ENCODE measurements at regions not wholly inside any gene's neighbourhood (a gene's known extent, or its start where the extent isn't known, plus 50 kb on each side); places are given as distances from the start of the nearest gene placed in this dataset.

- DNase-seq (ENCODE audit: low spot score in 2 of 2) (no peak), FAIRE-seq (no peak)
Observed at GRCh38 chr10:107496594-107496993, 332.1 kb upstream of the SORCS1 start.

DNA sequence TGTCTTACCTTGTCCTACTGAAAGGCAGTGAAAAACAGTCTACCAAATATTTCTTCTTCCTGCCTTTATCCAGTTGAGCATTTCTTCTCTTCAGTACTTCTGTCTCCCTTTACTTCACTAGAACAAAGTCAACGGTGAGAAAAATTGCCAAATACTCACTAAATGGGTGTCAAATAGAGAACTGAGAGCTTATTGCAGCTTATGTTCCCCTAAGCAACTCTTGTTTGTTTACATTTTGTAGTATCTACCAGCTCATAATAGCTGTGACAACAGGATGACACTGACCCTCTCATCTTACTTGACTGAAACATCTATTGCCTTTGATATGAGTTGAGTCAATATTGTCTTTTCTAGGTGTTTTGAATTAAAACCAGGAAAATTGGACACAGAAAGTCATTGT, 327.9 kb upstream of the SORCS1 start:
- FAIRE-seq (no peak), DNase-seq (ENCODE audit: low spot score in 2 of 2) (no peak)

DNA sequence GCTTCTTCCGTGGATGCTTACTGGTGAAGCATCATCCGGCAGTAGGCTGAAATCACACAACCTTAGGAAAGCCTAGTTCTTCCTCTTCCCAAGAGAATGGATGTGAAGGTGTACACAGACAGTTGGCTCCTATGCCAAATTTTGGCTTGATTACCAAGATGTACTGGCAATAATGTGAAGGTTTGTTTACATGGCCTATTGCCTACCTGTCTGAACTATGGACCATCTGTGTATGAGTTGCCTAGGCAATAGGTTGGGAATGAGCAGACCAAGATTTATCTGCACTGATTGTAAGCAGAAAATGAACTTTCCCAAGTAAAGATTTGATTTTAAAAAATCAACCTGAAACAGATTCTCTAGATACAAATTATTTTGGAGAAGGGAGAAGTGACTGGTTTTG, 325.9 kb upstream of the SORCS1 start:
- DNase-seq (ENCODE audit: low spot score in 2 of 2) (no peak), FAIRE-seq (no peak)

DNA sequence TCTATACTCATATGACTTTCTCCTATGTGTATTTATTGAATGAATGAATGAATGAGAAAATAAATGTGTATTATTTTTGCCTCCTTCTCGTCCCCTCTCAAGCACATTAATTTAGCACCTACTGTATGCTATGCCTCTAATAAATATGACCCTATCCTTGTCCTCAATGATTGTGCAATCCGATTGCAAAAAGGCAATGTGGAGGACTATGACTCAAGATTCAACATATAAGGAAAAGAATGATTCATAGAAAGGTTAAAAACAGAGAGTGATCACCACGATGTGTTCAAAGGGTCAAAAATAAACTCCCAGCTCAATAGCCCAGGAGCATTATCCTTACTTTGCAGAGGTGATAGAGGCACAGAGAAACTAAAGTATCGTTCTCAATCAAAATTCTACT, 322.8 kb upstream of the SORCS1 start:
- no peak for FAIRE-seq
- DNase-seq (ENCODE audit: low spot score in 2 of 2), result no peak

DNA sequence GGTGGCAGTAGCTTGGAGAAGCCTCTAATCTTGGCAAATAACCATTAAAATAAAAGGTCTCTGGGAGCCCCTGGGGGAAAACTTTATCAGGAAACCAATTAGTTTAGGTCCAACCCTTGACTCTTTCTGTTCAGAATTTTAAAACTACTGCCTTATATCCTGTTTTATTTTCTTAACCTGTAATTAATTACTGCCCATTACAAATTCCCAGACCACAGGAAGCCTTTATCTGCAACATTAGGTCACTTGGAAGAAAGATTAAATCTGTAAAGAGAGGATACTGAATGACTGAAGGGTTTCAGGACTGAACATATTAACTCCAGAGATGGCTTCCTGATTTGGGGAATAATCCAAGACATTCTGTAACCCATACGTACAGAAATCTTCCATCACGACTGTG, 320.5 kb upstream of the SORCS1 start:
- FAIRE-seq (no peak), DNase-seq (ENCODE audit: low spot score in 2 of 2) (no peak)

GRCh38 chr10:107481881-107482280, 317.4 kb upstream of the SORCS1 start:
- DNase-seq (ENCODE audit: low spot score in 2 of 2) (no peak), FAIRE-seq (no peak)

DNA sequence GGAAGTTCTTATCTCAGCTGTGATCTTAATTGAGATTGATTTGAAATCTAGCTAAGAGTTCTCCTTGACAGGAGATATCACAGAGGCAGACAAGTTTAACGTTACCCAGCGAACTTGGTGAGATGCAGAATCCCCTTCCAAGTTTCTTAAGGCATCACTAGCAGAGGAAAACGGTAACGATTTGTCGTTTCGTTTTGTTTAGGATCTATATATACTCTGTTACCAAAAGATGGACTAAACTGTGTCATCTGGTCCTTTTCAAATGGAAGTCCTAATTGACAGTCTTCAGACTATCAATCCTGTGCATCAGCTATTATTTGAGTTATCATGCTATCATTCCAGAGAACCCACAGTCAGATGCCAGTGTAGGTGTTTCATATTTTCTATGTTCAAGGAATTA, 316.7 kb upstream of the SORCS1 start:
- DNase-seq (ENCODE audit: low spot score in 2 of 2) (no peak), FAIRE-seq (no peak)

DNA sequence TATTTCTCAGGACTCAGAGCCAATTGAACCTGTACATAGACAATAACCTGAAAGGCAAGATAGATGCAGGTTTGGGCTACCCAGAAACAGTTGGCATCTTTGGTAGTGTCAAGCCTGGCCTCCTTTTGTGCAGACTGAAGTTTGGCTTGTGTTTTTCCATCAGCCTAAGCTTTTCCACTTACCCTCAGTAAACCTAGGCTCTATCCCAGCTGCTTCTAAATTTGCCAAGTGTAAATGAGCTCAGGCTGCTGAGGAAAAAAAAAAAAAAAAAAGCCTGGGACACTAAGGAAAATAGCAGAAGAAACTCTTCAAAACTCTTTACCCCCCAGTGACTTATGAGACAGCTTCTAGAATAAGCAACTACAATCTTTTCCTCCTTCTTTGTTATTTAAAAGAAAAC, 316.3 kb upstream of the SORCS1 start:
- no peak for DNase-seq (ENCODE audit: low spot score in 2 of 2)
- FAIRE-seq, result no peak

DNA sequence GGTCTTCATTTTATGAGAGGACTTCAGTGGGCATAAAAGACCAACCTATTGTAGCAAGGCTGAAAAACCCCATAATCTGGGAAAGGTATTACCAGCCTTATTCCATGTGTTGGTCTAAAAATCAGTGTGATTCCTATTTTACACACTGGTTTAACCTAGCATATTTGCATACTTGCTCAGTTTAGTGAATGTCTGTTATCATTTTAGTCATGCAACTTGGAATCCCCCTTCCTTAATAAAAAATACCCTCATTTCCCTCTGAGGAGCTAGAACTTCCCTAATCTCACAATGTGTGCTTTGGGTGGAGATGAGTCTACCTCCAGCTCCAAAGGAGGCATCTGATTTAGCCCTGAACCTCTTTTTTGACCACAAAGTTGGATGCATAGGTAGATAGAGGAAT, 312.8 kb upstream of the SORCS1 start:
- FAIRE-seq, result no peak
- DNase-seq (ENCODE audit: low spot score in 2 of 2), result no peak

GRCh38 chr10:107476408-107476807, 311.9 kb upstream of the SORCS1 start:
- FAIRE-seq (no peak), DNase-seq (ENCODE audit: low spot score in 2 of 2) (no peak)

- DNase-seq (ENCODE audit: low spot score in 2 of 2) (no peak), FAIRE-seq (no peak)
Observed at GRCh38 chr10:107474650-107475049, 310.1 kb upstream of the SORCS1 start.

DNA sequence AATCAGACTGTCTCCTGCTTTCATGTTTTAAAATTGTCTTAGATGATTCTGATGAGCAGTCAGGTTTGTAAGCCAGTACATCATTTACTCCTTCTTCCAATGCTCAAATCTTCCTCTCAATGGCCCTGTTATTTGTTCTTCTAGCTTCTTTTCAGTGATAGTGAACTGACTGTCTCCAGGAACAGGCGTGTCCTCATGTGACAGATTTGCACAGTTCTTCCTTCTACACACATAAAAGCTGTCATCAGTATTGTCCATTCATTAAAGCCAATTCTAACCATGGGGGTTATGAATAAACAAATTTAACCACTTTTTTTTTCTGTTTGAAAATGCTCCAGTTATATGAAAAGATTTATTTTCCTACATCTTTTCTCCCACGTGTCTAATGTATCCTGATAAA, 308.7 kb upstream of the SORCS1 start:
- no peak for DNase-seq (ENCODE audit: low spot score in 2 of 2)

DNA sequence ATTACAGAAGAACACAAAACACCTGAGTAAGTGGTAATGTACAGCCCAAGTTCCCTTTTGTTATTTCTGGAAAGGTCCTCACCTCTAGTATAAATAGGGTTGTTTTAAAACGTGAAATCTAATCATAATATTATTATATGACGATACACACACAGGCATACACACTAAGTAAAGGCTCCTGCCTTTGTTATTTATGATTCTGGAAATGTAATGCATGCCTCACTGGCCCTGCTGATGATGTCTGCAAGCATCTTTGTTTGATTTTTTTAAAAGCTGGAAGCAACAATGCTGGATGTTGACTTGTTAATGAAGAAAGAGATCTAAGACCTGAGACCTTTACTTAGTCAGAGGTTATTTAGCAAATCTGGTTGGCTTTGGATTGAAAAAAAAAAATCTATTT, 307.4 kb upstream of the SORCS1 start:
- FAIRE-seq, result no peak
- DNase-seq (ENCODE audit: low spot score in 2 of 2), result no peak

More for the DNA sequence above, 308.7 kb upstream of the SORCS1 start:
- no peak for FAIRE-seq

GRCh38 chr10:107453561-107453960, 289.1 kb upstream of the SORCS1 start:
- no peak for FAIRE-seq
- no peak for DNase-seq (ENCODE audit: low spot score in 2 of 2)

GRCh38 chr10:107451047-107451446, 286.5 kb upstream of the SORCS1 start:
- FAIRE-seq (no peak), DNase-seq (ENCODE audit: low spot score in 2 of 2) (no peak)

DNA sequence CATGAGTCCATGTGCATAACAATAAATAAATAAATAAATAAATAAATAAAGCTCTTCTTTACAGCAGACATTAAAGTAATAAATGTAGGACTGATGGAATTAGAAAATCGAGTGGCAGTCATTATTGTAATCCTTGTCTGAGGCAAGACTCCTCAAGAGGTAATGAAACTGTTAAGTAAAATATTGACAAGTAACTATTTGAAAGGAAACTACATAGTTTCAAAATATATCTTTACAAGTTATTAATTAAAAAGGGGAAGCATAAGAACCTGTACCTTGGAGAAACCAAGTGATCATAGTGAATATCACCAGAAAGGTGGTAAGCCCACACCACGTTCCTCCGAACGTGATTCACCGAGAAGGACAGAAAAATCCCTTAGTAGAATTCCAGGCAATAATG, 285.6 kb upstream of the SORCS1 start:
- no peak for FAIRE-seq

GRCh38 chr10:107444443-107444842, 279.9 kb upstream of the SORCS1 start:
- FAIRE-seq (no peak), DNase-seq (ENCODE audit: low spot score in 2 of 2) (no peak)

More for the DNA sequence above, 285.6 kb upstream of the SORCS1 start:
- no peak for DNase-seq (ENCODE audit: low spot score in 2 of 2)

DNA sequence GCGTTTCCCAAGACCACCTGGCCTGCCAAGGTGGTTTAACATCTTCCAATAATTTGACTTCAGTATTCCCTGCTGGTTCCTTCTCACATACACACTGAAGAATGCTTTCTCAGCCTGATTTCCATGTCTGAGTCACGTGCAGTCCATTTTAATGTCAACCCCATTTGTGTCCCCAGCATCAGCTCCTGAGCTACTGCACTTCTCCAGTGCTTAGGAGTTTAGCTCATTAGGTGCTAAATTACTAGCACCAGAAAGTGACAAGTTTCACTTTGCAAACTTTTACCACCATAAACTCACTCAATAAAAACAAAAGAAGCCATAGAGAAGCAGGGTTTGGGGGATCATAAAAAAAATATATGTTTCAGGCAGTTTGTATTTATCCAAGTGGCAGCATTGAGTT, 279.3 kb upstream of the SORCS1 start:
- FAIRE-seq (no peak), DNase-seq (ENCODE audit: low spot score in 2 of 2) (no peak)

GRCh38 chr10:107443326-107443725, 278.8 kb upstream of the SORCS1 start:
- DNase-seq (ENCODE audit: low spot score in 2 of 2), result no peak
- FAIRE-seq, result no peak

DNA sequence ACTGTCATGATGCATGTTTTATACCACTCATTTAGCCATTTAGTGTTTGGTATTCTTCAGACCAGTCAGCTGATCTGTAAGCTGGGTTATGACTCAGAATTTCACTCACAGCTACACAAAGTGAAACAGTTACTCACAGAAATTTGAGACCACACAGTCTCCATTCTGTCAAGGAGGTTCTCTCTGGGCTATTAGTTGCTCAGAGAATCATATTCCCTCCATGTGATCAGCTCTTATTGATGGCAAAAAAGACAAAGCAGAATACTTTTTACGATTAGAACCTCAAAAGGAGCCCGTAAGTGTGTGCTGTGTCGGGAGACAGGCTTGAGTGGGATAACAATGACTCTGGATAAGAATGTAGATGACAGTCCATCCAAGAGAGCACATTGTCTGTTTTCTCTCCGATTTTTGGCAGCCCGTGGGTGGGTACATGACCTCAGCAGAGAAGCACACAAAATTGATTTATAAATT, 277.6 kb upstream of the SORCS1 start:
- no peak for DNase-seq (ENCODE audit: low spot score in 2 of 2)
- FAIRE-seq, result no peak

DNA sequence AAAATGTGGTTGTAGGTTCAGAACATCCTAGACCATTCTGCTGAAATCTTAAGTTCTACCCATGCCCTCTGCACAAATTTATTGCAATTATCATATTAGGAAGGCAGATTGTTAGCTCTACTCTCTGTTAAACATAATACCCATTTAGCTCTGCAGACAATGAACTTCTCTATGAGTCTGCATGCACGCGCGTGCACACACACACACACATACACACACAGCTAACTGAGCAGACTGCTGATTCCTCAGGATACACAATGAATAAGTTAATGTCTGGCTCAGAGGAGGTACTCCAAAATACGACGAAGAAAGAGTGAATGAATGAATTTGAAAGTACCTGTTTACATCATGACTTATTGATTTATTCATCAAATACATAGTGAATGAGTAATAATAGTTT, 276.2 kb upstream of the SORCS1 start:
- FAIRE-seq, result no peak
- no peak for DNase-seq (ENCODE audit: low spot score in 2 of 2)

DNA sequence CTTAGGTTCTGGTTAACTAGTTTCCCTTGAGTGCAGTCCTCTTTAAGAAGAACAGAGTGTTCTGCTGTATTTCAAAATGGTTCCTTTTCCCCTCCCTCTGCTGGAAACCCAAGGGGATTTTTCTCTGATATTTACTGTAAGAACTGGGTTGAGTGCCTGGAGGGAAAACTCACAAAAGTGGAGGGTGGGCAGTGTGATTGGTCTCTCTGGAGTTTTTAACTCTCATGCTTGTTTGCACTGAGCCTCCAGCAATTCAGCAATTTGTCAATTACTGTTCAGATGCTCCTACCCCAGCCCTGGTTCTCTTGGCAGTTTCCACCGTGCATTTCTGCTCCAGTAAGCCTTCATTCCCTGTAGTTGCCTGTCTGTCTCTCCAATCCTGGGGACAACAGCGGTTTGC, 273.4 kb upstream of the SORCS1 start:
- no peak for FAIRE-seq
- DNase-seq (ENCODE audit: low spot score in 2 of 2), result no peak

DNA sequence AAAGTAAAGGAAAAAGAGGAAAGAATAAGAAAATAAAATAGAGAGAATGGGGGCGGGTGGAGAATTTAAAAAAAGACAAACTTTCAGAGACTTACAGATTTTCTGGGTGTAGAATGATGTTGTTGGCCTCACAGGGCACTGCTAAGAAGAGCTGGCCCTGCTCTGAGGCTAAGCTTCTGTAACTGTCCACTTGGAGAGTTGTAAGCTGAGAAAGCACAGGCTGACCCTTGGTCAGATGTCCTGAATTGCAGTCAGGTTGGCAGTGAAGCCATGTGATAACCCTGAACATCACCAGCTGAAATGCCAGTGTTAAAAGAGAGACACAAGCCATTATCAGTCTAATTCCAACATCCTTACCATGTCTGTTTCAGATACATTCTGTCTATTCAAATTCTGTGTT, 272.1 kb upstream of the SORCS1 start:
- DNase-seq (ENCODE audit: low spot score in 2 of 2) (no peak), FAIRE-seq (no peak)

DNA sequence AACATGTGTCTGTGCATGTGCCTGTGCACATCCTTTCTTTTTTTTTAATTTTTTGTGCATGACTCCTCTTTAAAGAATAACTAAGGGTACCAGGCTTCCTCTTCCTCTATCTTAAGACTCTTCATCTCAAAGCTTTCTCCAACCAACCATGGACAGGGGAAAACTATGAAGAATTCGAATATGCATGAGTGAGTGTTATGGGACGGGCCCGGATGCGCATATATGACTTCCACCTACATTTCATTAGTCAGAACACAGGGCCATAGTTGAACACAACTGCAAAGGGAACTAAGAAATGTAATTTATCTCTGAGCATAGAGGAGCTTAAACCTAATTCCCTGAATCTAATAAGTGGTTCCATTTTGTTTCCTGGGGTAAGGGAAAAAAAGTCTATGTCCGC, 270.3 kb upstream of the SORCS1 start:
- FAIRE-seq, result no peak
- no peak for DNase-seq (ENCODE audit: low spot score in 2 of 2)

All from frontal cortex (tissue), 3 donors.